Kidney (tissue), 13 donors: ENCODE measurements at regions not wholly inside any gene's neighbourhood (a gene's known extent, or its start where the extent isn't known, plus 50 kb on each side); places are given as distances from the start of the nearest gene placed in this dataset.

Experiments
- DNase-seq, 5 donors: peaks; one replicate each; pipeline ENCODE4 v3.0.0-alpha.2; 2013 to 2020
- FAIRE-seq: peaks from 2 replicates; lab custom pipeline; 2012; peaks lifted over from hg19 to GRCh38; lab: Jason Lieb, UNC
- H3K27ac ChIP-seq, 2 donors: one replicate each; pipeline ENCODE4 v1.7.0; 2013; ENCODE audit warnings: low read depth in 2 of 2, low read length in 2 of 2, inconsistent platforms in 1 of 2
- H3K27me3 ChIP-seq: one replicate; pipeline ENCODE4 v1.7.1; 2013; ENCODE audit warnings: low read length, inconsistent platforms; ENCODE audit not compliant: control insufficient read depth, insufficient read depth
- H3K36me3 ChIP-seq, 3 donors: one replicate each; pipeline versions ENCODE4 v1.7.0 to v1.7.1; 2013; ENCODE audit warnings: low read length in 3 of 3, control low read depth in 1 of 3, inconsistent platforms in 1 of 3; ENCODE audit not compliant: insufficient read depth in 3 of 3, control insufficient read depth in 2 of 3
- H3K4me1 ChIP-seq, 3 donors: one replicate each; pipeline versions ENCODE4 v1.7.0 to v1.7.1; 2013; ENCODE audit warnings: low read length in 3 of 3, inconsistent platforms in 1 of 3, low read depth in 1 of 3; ENCODE audit not compliant: control insufficient read depth in 2 of 3, insufficient read depth in 2 of 3
- H3K4me3 ChIP-seq, 3 donors: one replicate each; pipeline versions ENCODE4 v1.7.0 to v1.8.1; 2013; ENCODE audit warnings: low read length in 3 of 3, control low read depth in 1 of 3, inconsistent platforms in 1 of 3
- H3K9ac ChIP-seq, 3 donors: one replicate each; pipeline versions ENCODE4 v1.7.0 to v1.7.1; 2013; ENCODE audit warnings: low read length in 3 of 3, control low read depth in 1 of 3, inconsistent platforms in 1 of 3
- H3K9me3 ChIP-seq, 3 donors: one replicate each; pipeline versions ENCODE4 v1.7.0 to v1.7.1; 2013; ENCODE audit warnings: low read length in 3 of 3, control low read depth in 1 of 3, inconsistent platforms in 1 of 3; ENCODE audit not compliant: control insufficient read depth in 2 of 3, insufficient read depth in 1 of 3
- intact Hi-C: fragments of 100-400 bp; cut with DNase I; formaldehyde crosslinking; loops from one replicate; pipeline ENCODE4 v1.11.1; 2022
- TF ChIP-seq, protein P1 (sequence below): IDR thresholded peaks from 3 replicates; pipeline ENCODE4 v1.5.1; 2012; ENCODE audit warnings: mild to moderate bottlenecking, moderate library complexity, borderline replicate concordance; ENCODE audit not compliant: insufficient read depth; ENCODE audit errors: extremely low read depth
- donor health status: control.
- donor health status: control.
- donor health status: control.
- donor health status: control.
- donor health status: control.
- donor health status: DM: yes; HTN: yes; CAD: no.
- donor health status: Normal renal cell carcinoma (clear cell type).

DNA sequence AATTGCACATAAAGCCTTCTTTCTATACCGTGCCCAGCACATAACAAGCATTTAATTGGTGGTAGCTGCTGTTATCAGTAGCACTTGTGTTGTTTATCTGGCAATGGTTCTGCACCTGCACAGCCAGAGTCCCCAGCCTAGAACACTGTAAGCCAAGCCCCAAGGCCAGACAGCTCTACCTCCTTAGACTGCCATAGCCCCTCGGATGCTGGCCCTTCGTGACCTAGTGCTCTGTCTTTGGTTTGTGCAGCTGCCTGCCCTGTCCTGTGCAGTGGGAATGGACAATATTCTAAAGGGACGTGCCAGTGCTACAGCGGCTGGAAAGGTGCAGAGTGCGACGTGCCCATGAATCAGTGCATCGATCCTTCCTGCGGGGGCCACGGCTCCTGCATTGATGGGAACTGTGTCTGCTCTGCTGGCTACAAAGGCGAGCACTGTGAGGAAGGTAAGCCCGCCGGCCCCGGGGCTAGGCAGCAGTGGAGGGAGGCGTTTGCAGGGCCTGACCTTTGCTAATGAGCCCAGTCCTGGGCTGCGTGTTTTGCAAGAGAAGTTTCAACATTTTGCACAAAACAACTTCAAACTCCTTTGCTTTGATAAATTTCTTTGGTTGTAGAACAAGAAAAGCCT is 173.3 kb upstream of the WWC1 start:
- no peak overlapping the region for H3K4me3 ChIP-seq
- FAIRE-seq (no peak), DNase-seq (no peak)
- intact Hi-C loops: no loop called here
- TF ChIP-seq, protein P1, sequence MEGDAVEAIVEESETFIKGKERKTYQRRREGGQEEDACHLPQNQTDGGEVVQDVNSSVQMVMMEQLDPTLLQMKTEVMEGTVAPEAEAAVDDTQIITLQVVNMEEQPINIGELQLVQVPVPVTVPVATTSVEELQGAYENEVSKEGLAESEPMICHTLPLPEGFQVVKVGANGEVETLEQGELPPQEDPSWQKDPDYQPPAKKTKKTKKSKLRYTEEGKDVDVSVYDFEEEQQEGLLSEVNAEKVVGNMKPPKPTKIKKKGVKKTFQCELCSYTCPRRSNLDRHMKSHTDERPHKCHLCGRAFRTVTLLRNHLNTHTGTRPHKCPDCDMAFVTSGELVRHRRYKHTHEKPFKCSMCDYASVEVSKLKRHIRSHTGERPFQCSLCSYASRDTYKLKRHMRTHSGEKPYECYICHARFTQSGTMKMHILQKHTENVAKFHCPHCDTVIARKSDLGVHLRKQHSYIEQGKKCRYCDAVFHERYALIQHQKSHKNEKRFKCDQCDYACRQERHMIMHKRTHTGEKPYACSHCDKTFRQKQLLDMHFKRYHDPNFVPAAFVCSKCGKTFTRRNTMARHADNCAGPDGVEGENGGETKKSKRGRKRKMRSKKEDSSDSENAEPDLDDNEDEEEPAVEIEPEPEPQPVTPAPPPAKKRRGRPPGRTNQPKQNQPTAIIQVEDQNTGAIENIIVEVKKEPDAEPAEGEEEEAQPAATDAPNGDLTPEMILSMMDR: no peak
- H3K27me3 ChIP-seq: no peaks in the 10 kb centered on the region
- H3K4me1 ChIP-seq: peaks cover 0 to 2% (median 0%) of the 10 kb centered on the region in 3 donors
- H3K27ac ChIP-seq: no peak overlapping the region
- no peak overlapping the region for H3K9ac ChIP-seq
- H3K36me3 ChIP-seq: no peaks in the 10 kb centered on the region
- H3K9me3 ChIP-seq: no peaks in the 10 kb centered on the region

DNA sequence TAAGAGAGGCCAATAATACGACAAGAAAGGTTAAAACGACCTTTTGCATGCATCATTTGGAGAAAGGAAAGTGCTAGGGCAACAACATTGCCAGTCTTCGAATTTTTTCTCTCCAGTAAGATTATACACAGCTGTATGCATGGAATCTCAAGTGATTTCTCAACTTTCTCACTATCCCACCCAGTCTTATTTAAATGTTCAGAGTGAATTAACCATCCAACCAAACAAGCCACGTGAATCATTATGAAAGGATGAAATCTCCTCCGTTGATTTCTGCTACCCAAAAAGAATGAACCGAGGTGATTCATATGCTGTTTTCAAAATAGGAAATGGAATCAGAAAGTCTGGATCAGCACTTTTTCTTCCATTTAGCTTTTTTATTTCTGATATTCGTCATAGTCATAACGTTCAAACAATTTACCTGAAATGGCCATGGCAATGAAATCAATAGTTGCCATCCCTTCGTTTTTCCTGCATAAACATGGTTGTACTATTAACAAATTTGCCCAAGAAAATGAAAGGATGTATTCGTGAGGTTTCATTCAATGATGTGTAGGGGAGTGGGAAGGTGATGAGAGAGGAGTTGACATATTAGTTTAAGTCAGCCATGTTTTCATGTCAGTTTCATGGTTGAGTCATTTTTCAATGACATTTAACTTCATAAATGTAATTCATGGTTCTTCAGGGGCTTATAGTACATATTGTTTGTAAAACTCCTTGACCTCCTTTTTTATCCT is 170.9 kb upstream of the WWC1 start:
- TF ChIP-seq, protein P1: no peak
- Histone ChIP-seq H3K9me3 (no peaks in the 10 kb centered on the region), H3K4me1 (peaks cover 0 to 2% (median 0%) of the 10 kb centered on the region in 3 donors), H3K27me3 (no peaks in the 10 kb centered on the region), H3K27ac (no peak overlapping the region), H3K4me3 (no peak overlapping the region), H3K9ac (no peak overlapping the region), H3K36me3 (no peaks in the 10 kb centered on the region)
- FAIRE-seq: no peak
- no peak for DNase-seq
- intact Hi-C loops: no loop called here

DNA sequence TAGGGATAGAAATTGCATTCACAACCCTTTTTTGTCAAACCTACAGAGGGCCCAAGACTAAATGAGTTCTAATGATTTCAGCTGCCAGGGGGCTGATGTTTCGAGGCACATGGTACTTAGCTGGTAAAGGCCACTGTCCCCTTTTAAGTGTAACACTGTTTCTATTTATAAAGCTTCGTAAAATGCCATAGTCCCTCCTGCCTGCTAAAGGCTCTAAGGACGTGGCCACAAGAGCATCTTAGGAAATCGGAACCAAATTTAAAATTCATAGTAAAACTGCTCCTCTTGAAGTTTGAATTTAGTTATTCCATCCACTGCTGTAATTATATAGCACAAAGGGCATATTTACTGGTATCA is 170.3 kb upstream of the WWC1 start:
- intact Hi-C loops: no loop called here
- H3K27ac ChIP-seq: no peak overlapping the region
- H3K9me3 ChIP-seq: no peaks in the 10 kb centered on the region
- H3K4me3 ChIP-seq: no peak overlapping the region
- DNase-seq (no peak), FAIRE-seq (no peak)
- no peaks in the 10 kb centered on the region for H3K36me3 ChIP-seq
- H3K4me1 ChIP-seq: peaks cover 0 to 2% (median 0%) of the 10 kb centered on the region in 3 donors
- H3K27me3 ChIP-seq: no peaks in the 10 kb centered on the region
- no peak overlapping the region for H3K9ac ChIP-seq
- TF ChIP-seq, protein P1: no peak
